Activated naive CD8-positive, alpha-beta T cell treated with anti-CD3 and anti-CD28 coated beads for 36 hours (primary cell): ENCODE measurements at regions not wholly inside any gene's neighbourhood (a gene's known extent, or its start where the extent isn't known, plus 50 kb on each side); places are given as distances from the start of the nearest gene placed in this dataset.

Experiments used
- DNase-seq: peaks from one replicate; pipeline ENCODE4 v3.0.0; 2021
- H3K27ac Mint-ChIP-seq: one replicate; pipeline ENCODE4 v1.8.0; 2022; ENCODE audit warnings: mild to moderate bottlenecking, moderate library complexity, mixed read lengths
- H3K27me3 Mint-ChIP-seq: one replicate; pipeline ENCODE4 v1.8.0; 2022; ENCODE audit warnings: mild to moderate bottlenecking, mixed read lengths
- H3K36me3 Mint-ChIP-seq: one replicate; pipeline ENCODE4 v1.8.0; 2021; ENCODE audit warnings: mild to moderate bottlenecking, mixed read lengths
- H3K4me1 Mint-ChIP-seq: one replicate; pipeline ENCODE4 v1.8.0; 2021; ENCODE audit warnings: mixed read lengths
- H3K4me3 Mint-ChIP-seq: one replicate; pipeline ENCODE4 v1.8.0; 2022; ENCODE audit warnings: mild to moderate bottlenecking, moderate library complexity, mixed read lengths
- H3K9me3 Mint-ChIP-seq: one replicate; pipeline ENCODE4 v1.8.0; 2022; ENCODE audit warnings: mixed read lengths

DNA sequence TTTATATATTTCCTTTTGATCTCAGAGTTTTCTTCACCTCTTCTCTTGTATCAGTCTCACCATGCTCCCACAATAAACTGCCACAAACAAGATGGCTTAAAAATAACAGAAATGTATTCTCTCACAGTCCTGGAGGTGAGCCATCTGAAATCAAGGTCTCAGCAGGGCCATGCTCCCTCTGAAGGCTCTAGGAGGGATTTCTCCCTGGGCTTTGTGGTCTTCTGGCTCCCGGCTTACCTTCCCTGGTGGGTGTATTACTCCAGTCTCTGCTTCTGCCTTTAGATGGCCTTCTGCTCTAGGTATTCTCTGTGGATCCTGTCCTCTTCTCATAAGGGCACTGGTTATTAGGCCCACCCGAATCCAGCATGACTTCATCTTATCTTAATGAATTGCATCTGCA lies 994.7 kb upstream of the POU3F3 start:
- Mint-ChIP-seq H3K27ac (no peak overlapping the region), H3K4me3 (no peak overlapping the region), H3K9me3 (no peaks in the 10 kb centered on the region), H3K27me3 (no peaks in the 10 kb centered on the region), H3K4me1 (no peaks in the 10 kb centered on the region), H3K36me3 (no peaks in the 10 kb centered on the region)
- no peak for DNase-seq

DNA sequence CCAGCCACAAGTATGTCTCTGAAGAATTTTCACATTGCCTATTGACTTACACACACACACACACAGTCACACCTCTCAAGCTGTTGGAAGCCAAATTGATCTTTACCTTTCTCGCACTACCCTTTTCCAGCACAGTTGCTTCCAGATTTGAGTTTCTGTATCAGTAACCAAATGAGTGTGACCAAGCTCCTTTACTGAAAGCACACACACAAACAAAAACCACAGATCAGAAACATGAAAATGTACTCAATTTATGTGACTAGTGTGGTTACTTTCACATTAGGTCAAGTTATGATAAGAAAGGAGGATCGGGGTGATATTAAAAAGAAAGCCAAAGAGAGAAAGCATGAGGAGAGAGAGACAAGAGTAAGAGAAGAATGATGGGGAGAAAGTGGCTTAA lies 993.9 kb upstream of the POU3F3 start:
- Mint-ChIP-seq H3K27me3 (no peaks in the 10 kb centered on the region), H3K27ac (no peak overlapping the region), H3K9me3 (no peaks in the 10 kb centered on the region), H3K4me1 (no peaks in the 10 kb centered on the region), H3K36me3 (no peaks in the 10 kb centered on the region), H3K4me3 (no peak overlapping the region)
- DNase-seq: no peak

DNA sequence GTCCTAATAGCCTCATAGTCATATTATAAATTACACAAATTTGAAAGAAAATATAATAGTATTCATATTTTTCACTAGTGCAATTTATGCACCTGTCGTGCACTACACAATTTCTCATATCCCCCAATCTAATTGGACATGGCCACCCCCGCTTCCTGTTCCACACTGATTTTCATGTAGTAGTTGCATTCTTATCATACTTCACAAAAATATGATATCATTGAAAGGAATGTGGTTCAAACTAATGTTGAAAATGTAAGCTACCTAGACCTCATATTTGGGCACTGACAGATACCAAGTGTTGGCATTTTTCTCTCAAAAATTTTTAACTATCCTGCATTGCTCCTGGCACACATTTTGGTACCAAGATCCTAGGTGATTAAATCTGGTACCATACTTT lies 985.5 kb upstream of the POU3F3 start:
- Mint-ChIP-seq H3K4me3 (no peak overlapping the region), H3K9me3 (no peaks in the 10 kb centered on the region), H3K36me3 (no peaks in the 10 kb centered on the region), H3K27ac (no peak overlapping the region), H3K27me3 (no peaks in the 10 kb centered on the region), H3K4me1 (no peaks in the 10 kb centered on the region)
- DNase-seq: no peak

GRCh38 chr2:103873716-103874351 lies 980.1 kb upstream of the POU3F3 start:
- DNase-seq: no peak
- H3K4me1 Mint-ChIP-seq: no peaks in the 10 kb centered on the region
- no peak overlapping the region for H3K4me3 Mint-ChIP-seq
- no peak overlapping the region for H3K27ac Mint-ChIP-seq
- no peaks in the 10 kb centered on the region for H3K27me3 Mint-ChIP-seq
- no peaks in the 10 kb centered on the region for H3K9me3 Mint-ChIP-seq
- no peaks in the 10 kb centered on the region for H3K36me3 Mint-ChIP-seq

GRCh38 chr2:103875131-103875530 lies 978.8 kb upstream of the POU3F3 start:
- H3K36me3 Mint-ChIP-seq: no peaks in the 10 kb centered on the region
- H3K9me3 Mint-ChIP-seq: no peaks in the 10 kb centered on the region
- no peaks in the 10 kb centered on the region for H3K4me1 Mint-ChIP-seq
- DNase-seq: no peak
- H3K27me3 Mint-ChIP-seq: no peaks in the 10 kb centered on the region
- H3K4me3 Mint-ChIP-seq: no peak overlapping the region
- no peak overlapping the region for H3K27ac Mint-ChIP-seq

DNA sequence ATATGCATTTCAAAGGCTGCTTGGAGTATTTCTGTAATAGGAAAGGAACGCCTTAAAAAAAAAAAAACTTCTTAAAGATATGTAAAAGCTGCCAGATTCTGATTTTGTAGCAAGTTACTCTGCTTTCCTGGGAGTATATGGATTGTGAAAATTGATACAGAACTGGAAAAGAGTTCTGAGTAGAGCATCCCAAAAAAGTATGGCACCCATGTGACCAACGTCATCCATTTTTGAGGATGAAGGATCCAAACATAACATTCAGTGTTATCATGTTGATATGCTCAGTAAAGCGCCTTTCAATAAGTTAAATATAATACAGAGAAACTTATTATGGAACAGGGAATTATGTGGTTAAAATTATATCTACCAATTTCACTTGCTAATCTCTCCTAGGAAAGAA lies 978.4 kb upstream of the POU3F3 start:
- DNase-seq: no peak
- H3K27me3 Mint-ChIP-seq: no peaks in the 10 kb centered on the region
- H3K9me3 Mint-ChIP-seq: no peaks in the 10 kb centered on the region
- no peaks in the 10 kb centered on the region for H3K36me3 Mint-ChIP-seq
- H3K4me1 Mint-ChIP-seq: no peaks in the 10 kb centered on the region
- no peak overlapping the region for H3K4me3 Mint-ChIP-seq
- H3K27ac Mint-ChIP-seq: no peak overlapping the region

- no peaks in the 10 kb centered on the region for H3K27me3 Mint-ChIP-seq
- H3K27ac Mint-ChIP-seq: no peak overlapping the region
- H3K4me1 Mint-ChIP-seq: no peaks in the 10 kb centered on the region
- H3K36me3 Mint-ChIP-seq: no peaks in the 10 kb centered on the region
- H3K9me3 Mint-ChIP-seq: no peaks in the 10 kb centered on the region
- H3K4me3 Mint-ChIP-seq: no peak overlapping the region
- DNase-seq: no peak
These were observed 977.3 kb upstream of the POU3F3 start for GRCh38 chr2:103876611-103877010.

- no peak for DNase-seq
- Mint-ChIP-seq H3K4me3 (no peak overlapping the region), H3K36me3 (no peaks in the 10 kb centered on the region), H3K9me3 (no peaks in the 10 kb centered on the region), H3K4me1 (no peaks in the 10 kb centered on the region), H3K27ac (no peak overlapping the region), H3K27me3 (no peaks in the 10 kb centered on the region)
These were observed 974.8 kb upstream of the POU3F3 start for GRCh38 chr2:103879101-103879500.

DNA sequence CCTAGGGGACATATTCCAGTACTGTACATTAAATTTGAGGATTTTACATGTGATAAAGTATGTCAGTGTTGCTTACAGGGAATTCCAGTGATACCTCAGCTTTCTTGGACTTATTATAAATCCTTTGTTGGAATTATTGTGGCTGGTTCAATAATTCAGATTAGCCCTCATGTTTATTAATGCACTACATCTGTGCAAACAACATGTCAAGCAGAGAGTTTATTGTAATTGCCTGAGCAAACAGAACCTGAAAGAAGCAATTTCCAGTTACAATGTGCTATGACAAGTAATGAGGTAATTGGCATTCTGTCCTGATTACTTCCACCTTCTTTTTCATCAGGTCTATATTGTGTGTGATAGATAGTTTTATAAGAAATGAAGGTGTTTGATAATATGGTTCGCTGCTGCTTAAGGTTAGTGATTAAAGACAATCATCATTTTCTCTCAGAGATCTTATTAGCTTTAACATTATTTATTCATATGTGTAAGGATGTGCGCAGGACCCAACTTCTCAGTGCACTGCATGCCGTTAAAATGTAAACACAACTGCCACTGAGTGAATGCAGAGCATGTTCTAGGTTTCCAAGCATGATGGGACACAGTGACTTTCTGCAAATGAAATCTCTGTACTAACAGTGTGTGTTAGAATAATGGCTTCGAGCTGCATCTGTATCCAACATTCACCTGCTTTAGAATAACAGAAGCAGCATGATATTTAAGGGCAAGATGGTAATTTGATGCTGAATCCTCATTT lies 973.7 kb upstream of the POU3F3 start:
- Mint-ChIP-seq H3K9me3 (peaks cover 2% of the 10 kb centered on the region), H3K27me3 (no peaks in the 10 kb centered on the region), H3K4me3 (no peak overlapping the region), H3K36me3 (no peaks in the 10 kb centered on the region), H3K27ac (no peak overlapping the region), H3K4me1 (no peaks in the 10 kb centered on the region)
- no peak for DNase-seq

DNA sequence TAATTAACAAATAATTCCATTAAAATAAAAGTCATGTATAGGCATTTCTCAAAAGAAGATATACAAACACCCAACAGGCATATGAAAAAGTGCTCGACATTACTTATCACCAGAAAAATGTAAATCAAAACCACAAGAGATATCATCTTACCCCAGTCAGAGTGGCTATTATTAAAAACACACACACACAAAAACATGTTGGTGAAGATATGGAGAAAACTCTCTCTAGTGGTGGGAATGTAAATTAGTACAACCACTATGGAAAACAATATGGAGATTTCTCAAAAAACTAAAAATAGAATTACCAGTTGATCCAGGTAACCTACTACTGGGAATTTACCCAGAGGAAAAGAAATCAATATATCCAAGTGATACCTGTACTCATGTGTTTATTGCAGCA lies 966.3 kb upstream of the POU3F3 start:
- DNase-seq: no peak
- Mint-ChIP-seq H3K27me3 (no peaks in the 10 kb centered on the region), H3K36me3 (no peaks in the 10 kb centered on the region), H3K27ac (no peak overlapping the region), H3K4me3 (no peak overlapping the region), H3K9me3 (peaks cover 2% of the 10 kb centered on the region), H3K4me1 (no peaks in the 10 kb centered on the region)

- Mint-ChIP-seq H3K27me3 (no peaks in the 10 kb centered on the region), H3K4me1 (no peaks in the 10 kb centered on the region), H3K9me3 (no peaks in the 10 kb centered on the region), H3K4me3 (no peak overlapping the region), H3K27ac (no peak overlapping the region), H3K36me3 (no peaks in the 10 kb centered on the region)
- DNase-seq: no peak
These were observed 957.7 kb upstream of the POU3F3 start for GRCh38 chr2:103896182-103896581.

- Mint-ChIP-seq H3K36me3 (no peaks in the 10 kb centered on the region), H3K4me3 (no peak overlapping the region), H3K4me1 (no peaks in the 10 kb centered on the region), H3K27me3 (no peaks in the 10 kb centered on the region), H3K9me3 (no peaks in the 10 kb centered on the region), H3K27ac (no peak overlapping the region)
- no peak for DNase-seq
These were observed 955.4 kb upstream of the POU3F3 start for GRCh38 chr2:103898561-103898960.

DNA sequence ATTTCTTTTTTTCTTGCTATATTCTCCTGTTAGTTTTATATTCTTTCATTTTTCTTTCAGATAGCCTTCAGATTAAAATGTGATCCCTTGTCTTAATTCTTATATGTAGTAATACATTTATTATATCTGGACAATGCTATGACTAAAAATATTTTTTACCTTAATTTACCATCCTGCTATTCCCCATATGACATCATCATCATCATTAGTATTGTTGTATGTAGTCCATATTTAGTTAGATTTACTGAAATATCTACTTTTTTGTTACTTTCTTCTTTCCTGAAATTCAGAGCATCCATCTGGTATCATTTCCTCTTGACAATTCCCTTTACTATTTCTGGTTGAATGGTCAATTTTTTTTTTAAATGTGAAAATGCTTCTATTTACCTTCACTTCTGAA lies 951.6 kb upstream of the POU3F3 start:
- peaks cover 1% of the 10 kb centered on the region for H3K9me3 Mint-ChIP-seq
- no peaks in the 10 kb centered on the region for H3K36me3 Mint-ChIP-seq
- H3K4me1 Mint-ChIP-seq: no peaks in the 10 kb centered on the region
- H3K27me3 Mint-ChIP-seq: no peaks in the 10 kb centered on the region
- DNase-seq: no peak
- no peak overlapping the region for H3K27ac Mint-ChIP-seq
- no peak overlapping the region for H3K4me3 Mint-ChIP-seq

DNA sequence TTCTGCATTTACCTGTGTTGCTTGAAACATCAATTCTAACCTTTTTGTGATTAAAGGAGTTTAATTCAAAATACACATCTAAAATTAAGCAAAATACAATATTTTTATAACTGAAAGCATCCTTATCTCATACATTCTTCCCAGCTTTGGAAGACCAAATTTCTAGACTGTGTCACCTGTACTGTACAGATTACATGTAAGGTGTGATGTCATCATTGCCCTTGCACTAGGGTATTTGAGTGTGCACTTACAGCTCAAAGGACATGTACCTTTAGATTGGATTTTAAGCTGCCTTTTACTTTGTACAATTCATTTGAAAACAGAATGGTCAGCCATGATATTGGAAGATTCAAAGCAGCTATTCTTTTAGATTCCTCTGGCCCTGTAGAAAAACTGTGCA lies 932.8 kb upstream of the POU3F3 start:
- Mint-ChIP-seq H3K27me3 (no peaks in the 10 kb centered on the region), H3K4me1 (no peaks in the 10 kb centered on the region), H3K36me3 (no peaks in the 10 kb centered on the region), H3K4me3 (no peak overlapping the region), H3K9me3 (peaks cover 1% of the 10 kb centered on the region), H3K27ac (no peak overlapping the region)
- DNase-seq: no peak

DNA sequence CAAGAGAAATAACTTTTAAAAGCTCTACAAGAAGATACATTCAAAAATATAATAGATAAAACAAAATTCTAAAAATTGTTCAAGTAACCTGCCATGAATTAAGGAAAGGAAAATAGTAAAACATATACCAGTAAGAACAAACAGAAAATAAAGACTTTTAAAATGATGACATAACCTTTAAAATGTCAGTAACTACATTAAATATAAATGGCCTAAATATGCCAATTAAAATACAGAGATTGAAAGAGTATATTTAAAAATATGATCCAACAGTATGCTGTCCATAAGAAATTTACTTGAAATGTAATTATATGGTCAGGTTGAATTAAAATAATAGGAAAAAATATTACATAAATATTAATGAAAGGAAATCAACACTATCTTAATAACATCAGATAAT lies 911.7 kb upstream of the POU3F3 start:
- Mint-ChIP-seq H3K4me3 (no peak overlapping the region), H3K4me1 (no peaks in the 10 kb centered on the region), H3K27me3 (no peaks in the 10 kb centered on the region), H3K36me3 (no peaks in the 10 kb centered on the region), H3K27ac (no peak overlapping the region), H3K9me3 (peaks cover 8% of the 10 kb centered on the region)
- no peak for DNase-seq

GRCh38 chr2:103945083-103945482 lies 908.8 kb upstream of the POU3F3 start:
- Mint-ChIP-seq H3K36me3 (no peaks in the 10 kb centered on the region), H3K9me3 (peaks cover 7% of the 10 kb centered on the region), H3K4me1 (no peaks in the 10 kb centered on the region), H3K27ac (no peak overlapping the region), H3K4me3 (no peak overlapping the region), H3K27me3 (no peaks in the 10 kb centered on the region)
- no peak for DNase-seq
